ENCODE measurements at regions not wholly inside any gene's neighbourhood (a gene's known extent, or its start where the extent isn't known, plus 50 kb on each side); places are given as distances from the start of the nearest gene placed in this dataset.

GRCh38 chr15:81466741-81467140 is 92.7 kb upstream of the TMC3 start:
- no peak for TF ChIP-seq EZH2 (optimal IDR thresholded peaks at IDR 0.05; ENCODE audit: low read depth, low read length)
- TF ChIP-seq CTCF (IDR thresholded peaks at IDR 0.05; ENCODE audit: low read length) = no peak
- no peak for TF ChIP-seq EZH2phosphoT487 (IDR thresholded peaks at IDR 0.05; ENCODE audit: low read length)

Measured in MM.1S (cell line).